ENCODE measurements at regions not wholly inside any gene's neighbourhood (a gene's known extent, or its start where the extent isn't known, plus 50 kb on each side); places are given as distances from the start of the nearest gene placed in this dataset.

DNA sequence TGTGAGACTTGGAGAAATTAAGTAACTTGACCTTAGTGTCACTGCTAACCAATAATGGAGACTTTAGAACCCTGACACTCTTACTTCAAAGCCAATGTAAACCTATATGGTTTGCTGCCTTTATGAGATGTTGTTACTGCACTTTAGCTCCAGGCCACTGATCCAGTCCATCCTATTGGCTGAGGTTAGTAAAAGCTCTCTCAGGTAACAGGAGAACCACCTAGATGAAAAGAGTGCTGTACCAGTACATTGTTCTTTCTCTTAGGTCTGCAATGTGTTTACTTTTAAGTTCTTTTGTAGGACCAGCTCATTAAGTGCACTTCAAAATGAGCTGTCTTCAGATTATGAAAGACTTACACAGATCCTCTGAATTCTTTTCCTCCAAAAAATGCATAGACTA lies 994.0 kb upstream of the FAT3 start:
- TF ChIP-seq CTCF (IDR thresholded peaks at IDR 0.05), result no peak
- Histone ChIP-seq H3K4me2 (replicated peaks; ENCODE audit: extremely low read depth, low read length, poor library complexity, severe bottlenecking) (no peak overlapping the region), H3K4me3 (replicated peaks in 1 of 3; ENCODE audit: low read depth in 2 of 3, low read length in 3 of 3) (no peak overlapping the region), H3K79me2 (ENCODE audit: insufficient read depth, low read length) (no peaks in the 10 kb centered on the region), H3K4me1 (ENCODE audit: control insufficient read depth in 1 of 2, insufficient read depth in 2 of 2, low read length in 2 of 2) (no peaks in the 10 kb centered on the region), H3K9ac (ENCODE audit: insufficient read depth, low read length, poor library complexity, severe bottlenecking) (no peak overlapping the region), H3K27ac (ENCODE audit: low read depth in 1 of 2, low read length in 2 of 2) (no peak overlapping the region), H2AFZ (ENCODE audit: insufficient read depth, low read depth, low read length, poor library complexity, severe bottlenecking) (no peak overlapping the region), H3K9me3 (replicated peaks in 1 of 2; ENCODE audit: control insufficient read depth in 1 of 2, insufficient read depth in 1 of 2, low read length in 2 of 2) (no peaks in the 10 kb centered on the region), H4K20me1 (ENCODE audit: insufficient read depth, low read length) (no peaks in the 10 kb centered on the region), H3K36me3 (replicated peaks in 1 of 2; ENCODE audit: control insufficient read depth in 1 of 2, insufficient read depth in 2 of 2, low read length in 2 of 2) (no peaks in the 10 kb centered on the region), H3K27me3 (ENCODE audit: control insufficient read depth in 2 of 2, insufficient read depth in 2 of 2, low read length in 2 of 2) (no peaks in the 10 kb centered on the region)
- intact Hi-C loops (cut with micrococcal nuclease), result no loop called here
- H3K4me1 Mint-ChIP-seq, result no peaks in the 10 kb centered on the region
- no peak for DNase-seq
- H3K36me3 Mint-ChIP-seq, result no peaks in the 10 kb centered on the region
- H3K9me3 Mint-ChIP-seq, result peaks cover 0 to 2% (median 0%) of the 10 kb centered on the region in 7 donors
- no peaks in the 10 kb centered on the region for H3K27me3 Mint-ChIP-seq (ENCODE audit: low read depth in 3 of 3)
- no peak overlapping the region for H3K4me3 Mint-ChIP-seq
- no peak overlapping the region for H3K27ac Mint-ChIP-seq

DNA sequence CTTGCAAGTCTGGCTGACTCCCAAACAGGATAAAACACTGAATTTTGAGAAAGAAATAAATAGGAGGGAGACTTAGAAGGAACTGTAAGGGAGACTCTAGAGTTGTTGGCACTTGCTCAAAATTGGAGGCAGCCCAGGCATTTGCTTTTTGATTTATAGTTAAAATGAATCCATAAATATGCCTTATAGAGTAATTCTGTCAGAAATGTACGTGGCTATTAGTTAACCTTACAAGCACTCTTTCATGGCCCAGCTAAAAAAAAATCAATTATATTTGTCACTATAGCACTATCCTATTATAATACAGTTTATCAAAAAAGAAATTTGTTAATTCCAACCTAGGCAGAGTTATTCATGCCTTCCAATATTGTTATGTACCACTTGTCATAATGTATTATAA lies 1000.0 kb upstream of the CHORDC1 start:
- no peak overlapping the region for H2AFZ ChIP-seq (ENCODE audit: insufficient read depth, low read depth, low read length, poor library complexity, severe bottlenecking)
- no peak for DNase-seq
- Mint-ChIP-seq H3K9me3 (peaks cover 0 to 2% (median 0%) of the 10 kb centered on the region in 7 donors), H3K4me3 (no peak overlapping the region), H3K27ac (no peak overlapping the region), H3K4me1 (no peaks in the 10 kb centered on the region), H3K36me3 (no peaks in the 10 kb centered on the region), H3K27me3 (ENCODE audit: low read depth in 3 of 3) (no peaks in the 10 kb centered on the region)
- no peaks in the 10 kb centered on the region for H4K20me1 ChIP-seq (ENCODE audit: insufficient read depth, low read length)
- H3K9me3 ChIP-seq (replicated peaks in 1 of 2; ENCODE audit: control insufficient read depth in 1 of 2, insufficient read depth in 1 of 2, low read length in 2 of 2), result no peaks in the 10 kb centered on the region
- intact Hi-C loops (cut with micrococcal nuclease), result no loop called here
- no CpG with 5 or more reads among the region's 1 CpG for WGBS (ENCODE audit: insufficient coverage)
- no peaks in the 10 kb centered on the region for H3K4me1 ChIP-seq (ENCODE audit: control insufficient read depth in 1 of 2, insufficient read depth in 2 of 2, low read length in 2 of 2)
- H3K9ac ChIP-seq (ENCODE audit: insufficient read depth, low read length, poor library complexity, severe bottlenecking), result no peak overlapping the region
- no peaks in the 10 kb centered on the region for H3K79me2 ChIP-seq (ENCODE audit: insufficient read depth, low read length)
- no peak for TF ChIP-seq CTCF (IDR thresholded peaks at IDR 0.05)
- no peak overlapping the region for H3K27ac ChIP-seq (ENCODE audit: low read depth in 1 of 2, low read length in 2 of 2)
- H3K4me2 ChIP-seq (replicated peaks; ENCODE audit: extremely low read depth, low read length, poor library complexity, severe bottlenecking), result no peak overlapping the region
- no peaks in the 10 kb centered on the region for H3K27me3 ChIP-seq (ENCODE audit: control insufficient read depth in 2 of 2, insufficient read depth in 2 of 2, low read length in 2 of 2)
- no peak overlapping the region for H3K4me3 ChIP-seq (replicated peaks in 1 of 3; ENCODE audit: low read depth in 2 of 3, low read length in 3 of 3)
- no peaks in the 10 kb centered on the region for H3K36me3 ChIP-seq (replicated peaks in 1 of 2; ENCODE audit: control insufficient read depth in 1 of 2, insufficient read depth in 2 of 2, low read length in 2 of 2)

All from CD14-positive monocyte (primary cell).